HepG2 (cell line): ENCODE measurements at regions not wholly inside any gene's neighbourhood (a gene's known extent, or its start where the extent isn't known, plus 50 kb on each side); places are given as distances from the start of the nearest gene placed in this dataset.

Experiments
- CTCF ChIP-seq: sonication (generic); formaldehyde crosslinking; IDR thresholded peaks from 2 replicates; pipeline ENCODE4 v1.5.0; 2020; ENCODE audit warnings: mild to moderate bottlenecking, missing genetic modification reagents, moderate library complexity
- ZNF496 ChIP-seq: sonication (generic); formaldehyde crosslinking; IDR thresholded peaks from 2 replicates; pipeline ENCODE4 v1.8.1; 2023; ENCODE audit warnings: mild to moderate bottlenecking, moderate library complexity, missing genetic modification reagents; ENCODE audit not compliant: insufficient replicate concordance

DNA sequence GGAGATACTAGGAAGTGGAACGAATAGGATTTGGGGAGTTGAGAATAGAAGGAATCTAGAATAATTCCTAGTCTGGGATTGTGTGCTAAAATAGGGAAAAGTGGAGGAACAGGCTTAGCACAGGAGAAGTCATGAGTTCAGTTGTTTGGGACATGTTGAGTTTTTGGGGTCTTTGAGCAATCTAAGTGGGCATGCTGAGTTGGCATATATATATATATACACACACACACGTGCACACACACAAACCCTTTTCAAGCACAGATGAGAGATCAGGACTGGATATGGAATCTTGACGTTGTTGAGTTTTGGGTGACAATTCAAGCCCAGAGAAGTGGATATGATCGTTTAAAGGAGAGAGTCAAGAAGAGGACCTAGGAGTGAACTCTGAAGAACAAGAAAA is 168.2 kb upstream of the CHST9 start:
- TF ChIP-seq CTCF (CRISPR knock-in tag) (no peak), ZNF496 (CRISPR knock-in tag) (no peak)
